Ramos (cell line): ENCODE measurements at regions not wholly inside any gene's neighbourhood (a gene's known extent, or its start where the extent isn't known, plus 50 kb on each side); places are given as distances from the start of the nearest gene placed in this dataset.

Experiments used
- in situ Hi-C: fragments of 300-500 bp; cut with MboI; formaldehyde crosslinking; loops from one replicate; pipeline ENCODE4 v1.14.3; 2022; ENCODE audit warnings: low sequenced_read_pairs; ENCODE audit not compliant: unreplicated experiment

DNA sequence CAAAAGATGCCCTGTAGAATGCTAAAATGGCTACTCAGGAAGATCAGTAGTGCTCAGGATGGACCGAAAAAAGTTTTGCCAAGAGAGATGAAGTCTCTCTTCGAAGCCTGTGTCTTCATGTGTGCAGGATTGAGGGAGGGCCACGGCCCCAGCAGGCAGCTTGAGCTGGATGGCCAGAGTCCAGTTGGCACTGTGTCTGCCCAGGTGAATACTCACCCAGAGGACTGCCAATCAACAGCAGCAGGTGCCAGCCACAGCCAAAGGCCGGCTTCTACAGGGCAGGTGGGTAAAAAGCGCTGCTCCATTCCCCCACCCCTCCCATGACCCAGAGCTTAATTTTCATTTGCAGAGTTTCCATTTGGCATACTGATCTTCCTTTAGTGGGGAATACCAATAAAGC is 287.9 kb upstream of the ZNF608 start:
- in situ Hi-C loops: no loop called here

DNA sequence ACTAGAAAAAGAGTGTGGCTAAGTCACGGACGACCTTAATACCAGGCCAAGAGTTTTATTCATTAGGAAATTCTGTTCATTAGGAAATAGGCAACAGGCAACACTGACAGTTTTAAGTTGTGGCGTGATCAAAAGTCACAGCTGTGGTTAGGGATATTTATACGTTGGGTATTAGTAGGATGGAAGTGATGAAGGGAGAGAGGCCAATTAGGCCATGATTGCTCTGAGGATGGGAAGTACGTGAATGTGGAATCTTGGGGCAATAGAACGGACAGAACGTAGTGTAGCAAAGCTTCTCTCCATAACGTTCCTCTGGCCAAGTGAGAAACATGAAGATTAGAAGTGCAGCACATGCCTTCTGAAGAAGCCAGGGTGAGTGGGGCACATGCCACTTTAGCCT is 290.1 kb upstream of the ZNF608 start:
- in situ Hi-C loops: no loop called here

GRCh38 chr5:125037020-125037419 is 290.6 kb upstream of the ZNF608 start:
- in situ Hi-C loops: no loop called here

- in situ Hi-C loops: no loop called here
Measured at GRCh38 chr5:125037530-125037929, 291.1 kb upstream of the ZNF608 start.

DNA sequence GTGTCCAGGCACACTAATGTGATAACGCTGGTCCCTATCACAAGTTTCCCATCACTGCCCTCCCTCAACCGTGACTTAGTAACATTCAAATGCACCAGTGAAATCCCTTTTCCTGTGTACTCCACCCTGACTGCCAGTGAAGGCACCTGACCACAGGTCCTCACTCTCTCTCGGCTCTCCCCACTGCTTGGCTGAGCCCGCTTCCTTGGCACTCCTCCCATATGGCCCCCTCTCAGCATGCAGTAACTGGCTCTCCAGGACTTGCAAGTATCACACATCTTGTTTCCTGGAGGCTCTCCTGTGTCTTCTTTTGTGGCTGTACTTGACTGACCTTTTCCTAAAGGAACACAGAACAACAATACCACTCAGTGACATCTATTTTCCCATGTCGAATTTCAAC is 292.0 kb upstream of the ZNF608 start:
- in situ Hi-C loops: no loop called here

DNA sequence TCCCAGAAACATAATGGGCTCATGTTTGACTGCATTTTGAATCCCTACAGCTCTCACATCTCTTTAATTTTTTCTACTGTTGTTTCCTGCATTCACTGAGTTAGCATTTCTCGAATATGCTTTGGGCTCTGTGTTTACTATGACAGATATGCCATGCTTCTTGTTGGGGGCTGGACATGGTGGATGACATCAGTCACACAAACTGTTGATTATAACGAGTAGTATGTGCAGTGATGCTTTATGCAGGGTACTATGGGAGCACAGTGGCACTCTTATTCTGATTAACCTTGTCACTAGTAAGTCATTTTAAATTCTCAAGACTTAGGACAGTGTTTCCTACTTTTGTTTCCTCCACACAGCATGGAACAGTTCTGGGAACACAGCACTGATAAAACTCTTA is 295.4 kb upstream of the ZNF608 start:
- in situ Hi-C loops: no loop called here

GRCh38 chr5:125042261-125042890 is 295.9 kb upstream of the ZNF608 start:
- in situ Hi-C loops: no loop called here

DNA sequence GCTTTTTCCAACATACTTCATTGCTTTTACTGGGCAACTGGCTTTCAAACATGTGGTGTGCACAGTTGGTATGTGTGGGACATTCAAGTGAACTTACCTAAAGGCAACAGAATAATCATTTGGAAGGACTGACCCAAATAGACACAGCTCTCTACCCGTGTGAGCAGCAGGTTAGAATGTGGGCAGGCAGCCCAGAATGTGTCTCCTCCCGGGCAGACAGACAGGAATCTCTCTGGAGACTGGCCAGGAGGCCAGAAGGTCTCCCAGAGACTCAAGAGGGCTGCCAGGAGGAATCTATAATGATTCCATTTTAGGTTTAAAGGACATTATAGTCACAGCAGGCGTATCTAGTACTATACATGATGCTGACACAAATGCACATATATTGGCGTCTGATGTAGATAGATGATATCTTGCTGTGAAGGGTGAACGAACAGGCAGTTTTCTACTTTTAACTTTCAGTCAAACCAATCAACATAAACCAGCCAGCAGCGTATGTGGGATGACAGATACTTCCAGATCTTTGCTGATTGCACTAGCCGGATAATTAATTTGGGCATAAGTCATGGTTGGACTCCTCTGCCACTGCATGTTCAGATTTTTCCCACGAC is 297.4 kb upstream of the ZNF608 start:
- in situ Hi-C loops: no loop called here

DNA sequence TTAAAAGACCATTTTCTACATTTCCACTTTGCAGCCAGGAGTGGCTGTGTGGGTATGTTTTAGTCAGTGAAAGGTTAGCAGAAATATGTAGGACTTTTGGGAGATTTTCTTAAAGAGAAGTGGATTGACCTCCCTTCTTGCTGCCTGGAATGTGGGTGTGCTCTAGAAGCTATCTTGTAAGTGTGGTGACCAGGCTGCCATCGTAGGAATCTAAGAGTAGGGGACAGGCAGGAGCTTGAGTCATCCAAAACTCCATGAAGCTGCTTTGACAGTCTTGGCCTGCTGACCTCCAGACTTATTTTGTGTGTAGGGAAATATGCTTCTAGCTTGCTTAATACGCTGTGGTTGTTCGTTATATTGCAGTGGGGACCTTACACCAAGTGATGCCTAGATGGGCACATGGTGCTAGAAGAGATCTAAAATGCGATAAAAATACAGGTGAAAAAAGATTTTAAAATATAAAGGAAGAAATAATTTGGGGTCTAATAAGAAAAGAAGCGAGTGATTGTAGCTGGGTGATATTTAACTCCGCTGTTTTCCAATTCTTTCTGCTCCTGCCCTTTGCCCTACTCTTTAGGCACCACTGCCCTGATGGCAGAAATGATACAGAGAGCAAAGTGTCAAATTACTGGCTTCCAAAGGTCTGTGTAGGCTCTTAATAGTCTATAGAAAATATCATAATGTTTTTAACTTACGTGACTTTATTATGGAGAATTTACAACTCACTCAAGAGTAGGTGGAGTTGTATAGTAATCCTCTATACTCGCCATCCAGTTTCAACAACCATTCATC is 298.2 kb upstream of the ZNF608 start:
- in situ Hi-C loops: no loop called here

DNA sequence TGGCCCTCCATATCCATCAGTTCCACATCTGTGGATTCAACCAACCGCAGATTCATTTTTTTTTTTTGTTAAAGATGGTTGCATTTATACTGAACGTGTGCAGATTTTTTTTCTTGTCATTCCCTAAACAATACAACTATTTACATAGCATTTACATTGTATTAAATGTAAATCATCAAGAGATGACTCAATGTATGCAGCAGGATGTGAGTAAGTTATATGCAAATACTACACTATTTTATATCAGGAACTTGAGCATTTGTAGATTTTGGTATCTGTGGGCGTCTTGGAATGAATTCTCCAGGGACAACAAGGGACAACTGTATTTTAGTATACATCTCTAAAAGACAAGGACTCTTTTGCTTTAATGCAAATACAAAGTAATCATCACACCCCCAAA is 299.2 kb upstream of the ZNF608 start:
- in situ Hi-C loops: no loop called here

- in situ Hi-C loops: no loop called here
Measured at GRCh38 chr5:125046838-125047237, 300.4 kb upstream of the ZNF608 start.

GRCh38 chr5:125047871-125048270 is 301.4 kb upstream of the ZNF608 start:
- in situ Hi-C loops: no loop called here

DNA sequence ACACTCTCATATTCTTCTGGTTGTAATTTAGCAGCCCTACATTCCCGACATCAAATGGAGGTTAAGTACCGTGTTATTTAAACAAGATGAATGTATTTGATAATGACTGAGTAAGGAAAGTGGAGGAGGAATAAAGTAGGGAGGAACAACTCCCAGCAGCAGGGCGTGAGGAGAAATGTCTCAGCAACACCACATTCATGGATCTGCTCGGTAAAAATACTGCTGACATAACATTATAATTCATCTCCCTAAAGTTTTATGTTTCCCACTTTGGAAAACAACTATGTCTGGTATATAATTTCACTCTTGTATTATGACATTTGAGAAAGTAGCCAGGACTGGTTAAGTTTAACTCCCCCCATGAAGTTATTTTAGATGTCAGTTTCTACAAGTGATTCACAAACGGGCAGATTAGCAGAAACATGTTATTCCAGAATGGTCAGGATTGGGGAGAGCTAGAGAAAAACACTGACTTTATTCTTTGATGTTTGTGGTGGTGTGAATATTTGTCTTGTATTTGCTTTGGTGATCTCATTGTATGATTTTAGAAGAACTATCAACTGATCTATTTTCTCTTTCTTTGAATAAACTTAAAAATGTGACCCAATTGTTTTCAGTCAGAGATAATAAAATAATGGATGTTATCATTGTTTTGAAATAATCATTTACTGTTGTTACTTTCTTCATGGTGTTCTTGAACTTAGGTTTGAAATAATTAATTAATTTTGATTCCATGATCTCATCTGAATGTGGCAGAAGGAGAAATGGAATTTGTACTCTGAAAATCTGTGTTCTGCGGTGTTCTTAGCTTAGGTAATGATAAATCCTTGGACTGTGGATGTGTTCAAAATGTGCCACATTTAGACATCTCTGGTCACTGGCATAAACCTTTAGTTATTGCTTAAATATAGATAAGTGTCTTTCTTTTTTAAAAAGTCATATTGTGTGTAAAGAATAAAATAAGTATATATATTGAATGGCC is 303.6 kb upstream of the ZNF608 start:
- in situ Hi-C loops: no loop called here

- in situ Hi-C loops: no loop called here
Measured at GRCh38 chr5:125050926-125051325, 304.5 kb upstream of the ZNF608 start.

- in situ Hi-C loops: no loop called here
Measured at GRCh38 chr5:125052584-125052983, 306.1 kb upstream of the ZNF608 start.

DNA sequence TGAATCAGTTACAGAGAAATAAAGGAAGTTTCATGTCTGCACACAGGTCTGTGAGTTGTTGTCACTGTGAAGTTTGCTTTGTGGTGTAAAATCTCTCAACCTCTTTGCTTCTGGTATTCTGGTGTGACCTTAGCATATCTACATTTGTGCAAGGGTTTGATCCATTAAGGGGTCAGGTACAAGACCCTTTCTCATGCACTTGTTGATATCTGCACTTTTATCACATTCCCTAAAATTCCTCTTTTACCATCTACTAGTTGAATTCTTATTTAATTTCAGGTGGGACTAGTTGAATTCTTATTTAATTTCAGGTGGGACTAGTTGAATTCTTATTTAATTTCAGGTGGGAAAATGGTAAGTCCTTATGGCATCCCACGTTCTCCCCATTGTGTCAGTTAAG is 306.7 kb upstream of the ZNF608 start:
- in situ Hi-C loops: no loop called here

- in situ Hi-C loops: no loop called here
Measured at GRCh38 chr5:125054146-125054545, 307.7 kb upstream of the ZNF608 start.

- in situ Hi-C loops: no loop called here
Measured at GRCh38 chr5:125056671-125057485, 310.4 kb upstream of the ZNF608 start.

DNA sequence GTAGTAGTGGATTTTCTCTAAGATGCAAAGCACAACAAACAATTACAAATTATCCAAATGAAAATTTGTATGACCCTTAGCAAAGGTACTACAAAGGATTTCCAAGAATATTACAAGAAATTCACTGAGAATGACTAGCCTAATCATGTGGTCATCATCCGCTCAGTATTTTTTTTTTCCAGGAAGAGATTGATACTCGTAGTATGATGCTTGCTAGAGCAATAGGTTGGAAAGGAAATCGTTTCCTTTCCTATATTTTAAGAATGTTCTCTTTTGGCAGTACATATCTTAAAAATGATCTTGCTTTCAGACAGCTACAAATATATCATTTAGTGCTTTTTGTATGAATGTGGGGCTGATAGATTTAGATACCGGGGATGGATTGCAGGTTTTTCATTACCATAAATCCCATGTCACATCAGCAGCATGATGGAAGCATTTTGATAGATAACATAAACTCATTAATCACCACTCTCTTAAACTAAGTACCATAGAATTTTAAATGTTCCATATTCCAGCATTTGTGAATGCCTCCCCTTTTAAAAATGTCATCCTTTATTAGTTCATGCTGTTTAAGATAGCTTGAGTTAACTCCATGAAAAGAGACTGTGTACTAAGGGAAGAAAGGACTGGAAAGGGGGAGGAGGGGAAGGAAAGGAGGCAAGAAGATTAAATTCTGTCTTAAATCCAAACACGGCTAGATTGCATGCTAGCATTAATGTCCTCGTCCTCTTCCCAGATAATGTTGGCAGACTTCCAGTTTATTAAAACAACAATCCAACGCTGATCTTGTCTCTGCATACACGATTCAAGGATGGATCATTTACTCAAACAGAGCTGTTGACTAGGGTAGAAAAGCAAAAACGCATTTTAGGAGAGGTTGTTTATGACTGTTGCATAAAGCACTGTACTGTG is 311.7 kb upstream of the ZNF608 start:
- in situ Hi-C loops: no loop called here
